CD4-positive, alpha-beta T cell treated with Interleukin-12 subunit alpha and Interleukin-12 subunit beta, for 1 hour (primary cell): ENCODE measurements at regions not wholly inside any gene's neighbourhood (a gene's known extent, or its start where the extent isn't known, plus 50 kb on each side); places are given as distances from the start of the nearest gene placed in this dataset.

ENCODE experiments used
- DNase-seq: peaks from one replicate; pipeline ENCODE4 v3.0.0-alpha.2; 2020

DNA sequence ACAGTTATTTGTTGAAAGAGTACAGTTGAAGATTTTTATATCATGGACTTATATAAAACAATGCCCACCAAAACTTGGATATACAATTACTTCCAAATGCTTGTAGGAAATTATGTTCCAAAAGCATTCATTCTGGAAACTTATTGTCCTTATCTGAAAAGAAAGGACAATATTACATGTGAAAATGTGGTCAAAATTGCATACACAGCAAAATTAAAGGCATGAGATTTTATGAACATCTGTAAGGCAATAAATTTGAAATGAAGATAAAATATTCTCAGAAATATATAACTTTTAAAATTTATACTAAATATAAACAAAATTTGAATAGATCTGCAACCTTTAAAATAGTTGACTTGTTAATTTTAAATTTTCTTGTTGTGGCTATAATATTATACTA lies 1173.8 kb downstream of the NLGN4X start:
- DNase-seq, result no peak

DNA sequence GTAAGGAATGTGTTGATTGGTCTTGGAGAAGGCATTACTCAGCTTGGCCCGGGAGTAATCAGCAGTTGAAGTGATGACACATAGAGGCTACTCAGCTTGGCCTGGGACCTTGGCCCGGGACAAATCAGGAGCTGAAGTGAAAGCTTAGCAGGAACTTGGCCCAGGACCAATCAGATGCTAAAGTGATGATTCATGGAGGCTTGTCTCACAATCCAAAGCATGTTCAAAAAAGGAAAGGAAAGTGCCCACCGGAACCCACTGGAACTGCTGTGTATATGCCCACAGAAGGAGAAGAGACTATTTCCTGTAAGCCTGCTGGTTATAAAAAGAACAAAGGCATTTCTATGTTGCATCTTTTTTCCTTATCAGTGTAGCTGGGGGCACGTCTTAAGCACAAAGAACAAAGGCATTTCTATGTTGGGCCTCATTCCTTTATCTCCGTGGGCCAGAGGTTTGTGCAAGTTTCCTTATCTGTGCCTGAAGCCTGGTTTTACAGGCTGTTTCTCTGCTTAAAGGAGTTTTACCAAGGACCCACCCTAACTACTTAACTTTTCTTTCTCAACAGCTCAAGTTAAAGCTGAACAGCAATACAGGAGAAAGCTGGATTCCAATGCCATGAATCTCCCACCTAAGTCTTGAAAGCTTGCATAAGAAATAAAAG lies 1176.7 kb downstream of the NLGN4X start:
- no peak for DNase-seq

DNA sequence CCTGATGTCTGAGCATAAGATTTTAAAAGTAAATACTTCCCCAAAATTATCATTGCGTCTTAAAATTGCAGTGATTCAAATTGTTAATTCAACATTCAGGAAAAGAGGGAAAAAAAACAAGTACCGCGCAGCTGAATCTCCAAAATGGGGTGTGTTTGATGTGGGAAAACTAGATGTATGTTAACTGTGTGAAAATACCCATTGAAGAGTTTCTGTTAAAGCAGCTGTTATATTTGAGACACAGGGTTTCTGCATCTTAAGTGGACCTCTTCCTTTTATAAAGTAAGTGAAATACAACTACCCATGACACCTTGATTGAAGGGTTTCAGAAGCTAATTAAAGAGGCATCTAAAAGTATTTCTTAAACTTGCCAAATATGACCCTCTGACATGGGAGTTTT lies 1186.1 kb downstream of the NLGN4X start:
- DNase-seq, result no peak

DNA sequence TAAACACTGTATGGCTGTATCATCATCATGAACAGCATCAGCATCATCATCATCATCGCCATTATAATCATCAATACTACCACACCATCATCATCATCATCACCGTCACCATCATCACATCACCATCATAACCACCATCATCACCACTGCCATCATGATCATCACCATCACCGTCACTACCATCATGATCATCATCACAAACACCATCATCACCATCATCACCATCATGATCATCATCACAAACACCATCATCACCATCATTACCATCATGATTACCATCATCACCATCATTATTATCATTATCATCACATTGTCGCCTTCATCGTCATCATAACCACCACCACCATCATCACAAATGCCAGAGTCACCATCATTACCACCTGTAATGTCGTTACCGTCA lies 1196.9 kb downstream of the NLGN4X start:
- no peak for DNase-seq

DNA sequence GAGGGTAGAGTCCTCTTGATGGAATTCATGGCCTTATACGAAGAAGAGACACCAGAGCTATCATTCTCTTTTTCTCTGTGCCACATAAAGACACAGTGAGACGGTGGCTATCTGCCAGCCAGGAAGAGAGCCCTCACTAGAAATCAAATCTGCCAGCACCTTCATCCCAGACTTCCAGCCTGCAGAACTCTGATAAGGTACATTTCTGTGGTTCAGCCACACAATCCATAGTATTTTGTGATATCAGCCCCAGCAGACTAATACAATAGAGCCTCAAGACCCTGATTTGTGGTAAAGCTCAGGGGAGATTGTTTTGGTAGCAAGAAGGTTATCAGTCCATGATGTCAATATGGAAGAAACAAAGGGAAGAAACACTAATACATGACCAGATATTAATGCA lies 1213.2 kb downstream of the NLGN4X start:
- no peak for DNase-seq

DNA sequence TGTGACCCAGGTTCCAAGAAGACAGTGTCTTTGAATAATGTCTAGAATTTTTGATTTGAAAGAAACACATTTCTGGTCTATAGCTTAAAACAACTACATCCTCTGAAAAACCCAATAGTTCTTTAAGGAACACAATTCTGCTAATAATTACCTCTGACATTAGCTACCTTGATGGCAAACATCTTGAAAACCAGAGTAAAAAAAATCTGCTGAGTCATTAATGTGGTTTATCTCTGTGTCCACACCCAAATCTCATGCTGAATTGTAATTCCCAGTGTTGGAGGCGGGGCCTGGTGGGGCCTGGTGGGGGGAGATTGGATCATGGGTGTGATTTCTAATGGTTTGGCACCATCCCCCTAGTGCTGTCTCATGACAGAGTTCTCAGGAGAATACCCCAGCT lies 1233.8 kb downstream of the NLGN4X start:
- DNase-seq, result no peak

DNA sequence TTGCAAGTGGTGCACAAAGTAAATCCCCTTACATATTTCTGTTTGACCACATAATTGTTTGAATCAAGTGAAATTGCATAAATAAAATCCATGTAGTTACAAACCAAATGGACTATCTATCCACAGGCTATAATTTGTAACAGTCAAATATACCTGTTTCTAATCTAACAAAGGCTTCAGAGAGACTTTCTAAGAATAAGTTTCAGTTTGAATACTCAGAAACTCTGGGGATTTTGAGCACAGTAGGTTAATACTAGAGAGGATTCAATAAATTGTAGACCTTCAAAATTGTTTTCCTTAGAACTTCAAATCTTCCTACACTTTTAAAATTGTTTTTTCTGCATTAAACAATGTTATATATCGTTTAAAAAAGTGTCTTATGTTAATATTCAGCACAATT lies 1250.1 kb downstream of the NLGN4X start:
- no peak for DNase-seq

DNA sequence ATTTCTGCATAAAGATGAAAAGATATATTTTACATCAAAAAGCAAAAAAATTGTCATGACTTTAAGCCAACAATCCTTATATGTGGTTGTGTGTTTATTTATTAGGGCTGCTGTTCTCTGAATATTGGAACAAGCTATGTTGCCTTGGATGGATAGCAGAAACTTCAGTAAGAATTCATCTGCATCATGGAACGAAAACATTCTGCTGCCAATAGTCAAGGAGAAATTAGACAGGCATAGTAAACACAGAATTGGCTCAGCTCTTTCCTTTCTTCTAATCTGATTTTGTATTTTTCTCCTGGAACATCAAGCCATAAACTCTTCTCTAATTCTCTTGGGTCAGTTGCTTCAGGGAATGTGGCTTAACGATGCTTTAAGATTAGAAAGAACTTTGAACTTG lies 1257.0 kb downstream of the NLGN4X start:
- DNase-seq, result no peak

DNA sequence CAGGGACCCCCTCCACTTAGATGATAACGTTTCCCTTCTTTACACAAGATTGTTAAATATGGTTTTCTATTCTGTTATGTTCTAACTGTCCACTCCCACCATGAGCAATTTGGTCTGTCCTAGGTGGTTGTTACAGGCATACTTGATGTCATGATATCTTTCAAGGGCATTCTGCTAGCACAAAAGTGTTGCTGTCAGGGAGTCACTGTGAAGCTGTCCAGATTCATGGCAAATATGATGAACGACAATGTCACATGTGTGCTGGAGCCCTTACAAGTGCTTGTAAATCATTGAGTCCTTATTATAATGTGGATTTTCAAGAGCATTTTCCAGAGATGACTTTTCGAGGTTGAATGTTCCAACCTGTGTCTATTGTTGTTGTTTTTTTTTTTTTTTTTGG lies 1250.7 kb upstream of the PRKX start:
- DNase-seq, result no peak

DNA sequence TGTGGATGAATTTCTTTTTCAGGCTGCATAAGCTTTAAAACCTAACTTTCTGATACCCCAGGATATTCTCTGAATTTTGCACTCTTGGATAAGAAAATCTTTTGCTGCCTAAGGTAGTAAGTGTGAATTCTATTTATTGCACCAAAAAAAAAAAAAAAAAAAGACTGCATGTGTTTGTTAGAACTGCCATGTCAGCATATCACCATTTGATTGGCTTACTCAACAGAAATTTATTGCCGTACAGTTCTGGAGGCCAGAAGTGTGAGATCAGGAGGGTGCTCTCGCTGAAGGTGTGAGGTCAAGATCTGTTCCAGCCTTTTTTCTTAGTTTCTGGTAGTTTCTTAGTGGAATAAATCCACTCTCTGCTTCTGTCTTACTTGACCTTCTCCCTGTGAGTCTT lies 1250.0 kb upstream of the PRKX start:
- no peak for DNase-seq

DNA sequence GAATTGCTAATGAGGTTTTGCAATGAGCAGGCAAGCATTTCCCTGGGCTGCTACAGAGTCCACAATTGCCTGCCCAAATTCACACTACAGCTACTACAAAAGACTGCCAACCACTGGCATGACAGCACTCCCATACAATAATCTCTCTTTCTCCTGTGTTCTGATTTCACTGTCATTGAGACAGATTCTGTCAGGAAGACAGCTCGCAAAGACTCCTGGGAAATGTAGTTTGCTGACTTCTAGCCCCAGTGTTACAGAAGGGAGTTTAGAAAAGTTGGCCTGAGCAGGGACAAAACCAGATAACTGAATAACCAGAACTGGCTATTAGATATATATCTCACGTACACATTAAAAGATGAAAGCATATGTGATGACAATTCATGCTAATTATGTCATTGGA lies 1231.3 kb upstream of the PRKX start:
- no peak for DNase-seq

DNA sequence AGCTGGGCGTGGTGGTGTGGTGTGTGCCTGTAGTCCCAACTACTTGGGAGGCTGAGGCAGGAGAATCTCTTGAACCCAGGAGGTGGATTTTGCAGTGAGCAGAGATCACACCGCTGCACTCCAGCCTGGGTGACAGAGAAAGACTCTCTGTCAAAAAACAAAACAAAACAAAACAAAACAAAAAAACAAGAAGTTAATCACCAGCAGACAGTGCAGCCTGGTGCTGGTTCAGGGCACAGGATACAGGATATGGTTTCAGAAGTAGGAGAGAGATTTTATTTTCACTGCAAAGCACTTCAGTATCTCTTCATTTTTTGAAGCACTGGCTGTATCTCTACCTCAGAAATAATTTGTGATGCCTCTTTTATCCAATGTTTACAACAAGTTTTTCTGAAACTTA lies 1222.9 kb upstream of the PRKX start:
- DNase-seq, result no peak

DNA sequence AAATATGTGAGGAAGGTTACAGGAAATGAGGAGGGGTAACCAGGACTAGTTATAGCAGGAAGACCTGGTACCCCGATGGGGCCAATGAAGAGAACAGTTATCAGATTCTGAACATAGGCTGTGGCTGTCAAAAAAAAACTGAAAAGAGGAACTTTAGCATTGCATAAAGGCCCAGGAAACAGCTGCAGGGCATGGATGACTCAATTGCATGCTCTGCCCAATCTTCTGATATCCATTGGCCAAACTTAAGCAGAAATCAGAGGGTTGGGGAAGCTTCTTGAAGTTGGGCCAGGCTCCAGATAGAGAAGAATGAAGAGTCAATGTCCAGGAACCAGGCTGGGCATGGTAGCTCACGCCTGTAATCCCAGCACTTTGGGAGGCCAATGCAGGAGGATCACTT lies 1222.4 kb upstream of the PRKX start:
- no peak for DNase-seq

DNA sequence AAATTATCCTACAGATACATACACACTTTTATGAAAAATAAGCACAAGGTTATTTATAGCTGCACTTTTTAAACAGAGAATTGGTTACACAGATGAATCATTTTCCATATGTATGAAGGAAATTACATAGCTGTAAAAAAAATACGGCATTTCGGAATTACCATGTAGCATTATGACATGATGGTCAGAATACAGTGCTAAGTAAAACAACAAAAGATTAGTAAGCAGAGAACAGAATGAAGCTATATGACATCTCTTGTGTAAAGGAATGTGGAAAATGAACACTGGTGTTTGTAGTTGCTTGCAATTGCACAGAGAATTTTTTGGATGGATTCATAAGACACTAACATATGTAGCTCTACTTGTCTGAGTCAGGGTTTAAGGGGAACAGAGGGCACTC lies 1222.0 kb upstream of the PRKX start:
- DNase-seq, result no peak

DNA sequence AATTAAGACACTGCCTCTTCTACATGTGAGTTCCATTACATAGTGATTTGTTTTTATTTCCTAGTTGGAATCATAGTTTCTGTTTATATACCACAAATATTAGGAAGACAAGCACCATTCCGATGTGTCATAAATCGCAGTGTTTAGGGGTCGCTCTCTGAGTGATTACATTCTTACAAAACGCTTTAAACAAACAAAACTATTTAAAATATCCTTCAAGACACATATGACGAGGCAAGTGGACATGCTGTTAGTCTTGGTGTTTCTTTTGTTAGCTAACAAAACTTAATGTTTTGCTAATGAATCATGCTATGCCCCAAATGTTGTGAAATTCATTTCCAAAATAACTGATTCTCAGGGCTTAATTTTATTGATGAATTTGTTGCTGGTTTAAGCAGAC lies 1219.3 kb upstream of the PRKX start:
- no peak for DNase-seq

DNA sequence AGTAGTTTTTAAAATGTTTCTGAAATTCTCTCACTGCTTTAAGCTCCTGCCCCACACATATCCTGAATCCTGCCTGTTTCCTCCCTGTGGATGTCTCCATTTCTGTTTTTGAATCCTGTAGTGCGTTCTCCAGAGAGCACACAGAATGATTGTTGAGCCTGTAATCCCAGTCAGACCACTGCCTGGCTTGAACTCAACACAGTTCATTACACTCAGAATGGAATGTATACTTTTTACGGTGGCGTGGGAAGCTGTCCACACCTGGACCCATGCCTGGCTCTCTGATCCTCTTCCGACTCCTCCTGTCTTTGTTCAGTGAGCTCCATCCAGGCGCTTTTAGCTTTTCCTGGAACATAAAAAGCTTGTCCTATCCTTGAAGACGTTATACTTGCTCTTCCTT lies 1217.0 kb upstream of the PRKX start:
- DNase-seq, result no peak

DNA sequence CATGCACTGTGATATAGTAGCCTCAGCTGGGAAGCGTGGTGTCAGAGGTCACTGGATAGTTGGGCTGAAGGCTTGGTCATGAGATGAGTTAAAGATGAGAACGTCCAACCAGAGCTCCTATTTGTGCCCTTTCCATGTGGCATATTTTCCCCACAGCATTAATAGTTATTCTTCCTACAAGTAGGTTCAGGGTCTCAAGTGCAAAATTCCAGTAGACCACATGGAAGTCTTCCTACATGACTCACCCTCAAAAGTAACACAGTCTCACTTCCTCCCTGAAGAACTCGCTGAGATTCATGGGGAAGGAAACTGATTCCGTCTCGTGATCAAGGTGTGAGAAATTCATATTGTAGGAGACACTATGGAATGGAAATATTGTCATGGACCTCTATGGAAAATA lies 1212.5 kb upstream of the PRKX start:
- no peak for DNase-seq

DNA sequence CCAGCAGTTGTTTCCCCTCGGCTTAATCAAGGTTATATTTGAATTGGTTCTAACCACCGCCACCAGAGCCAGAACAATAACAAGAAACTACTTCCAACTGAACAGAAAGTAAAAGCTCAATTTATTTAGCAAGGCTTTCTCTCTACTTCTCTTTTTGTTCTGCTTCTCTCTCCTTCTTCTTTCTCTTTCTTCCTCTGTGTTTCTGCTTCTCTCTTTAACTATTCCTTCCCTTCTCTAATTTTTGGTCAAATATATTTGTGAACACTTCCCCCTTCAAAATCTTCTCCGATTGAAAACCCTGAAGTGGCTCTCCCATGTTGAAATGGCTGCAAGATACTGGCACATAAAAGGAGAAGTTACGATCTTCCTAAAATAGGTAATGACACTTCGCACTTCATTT lies 1195.9 kb upstream of the PRKX start:
- no peak for DNase-seq

DNA sequence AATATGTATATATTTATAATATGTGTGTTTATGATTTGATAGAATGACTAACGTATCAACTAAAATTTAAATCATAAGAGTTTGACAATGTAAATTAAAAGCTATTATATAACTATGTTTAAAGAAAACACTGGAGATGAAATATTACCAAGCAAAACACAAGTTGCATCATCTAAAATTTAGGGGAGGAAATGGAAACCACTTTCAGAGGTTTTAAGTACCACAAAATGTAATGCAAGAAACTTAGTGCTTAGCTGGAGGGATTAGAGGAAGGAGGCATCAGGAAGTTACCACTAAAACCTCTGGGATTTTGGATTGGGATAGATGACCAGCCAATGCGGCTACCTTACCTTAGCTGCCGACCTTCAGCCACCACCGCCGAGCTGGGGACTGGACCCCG lies 1192.1 kb upstream of the PRKX start:
- no peak for DNase-seq

DNA sequence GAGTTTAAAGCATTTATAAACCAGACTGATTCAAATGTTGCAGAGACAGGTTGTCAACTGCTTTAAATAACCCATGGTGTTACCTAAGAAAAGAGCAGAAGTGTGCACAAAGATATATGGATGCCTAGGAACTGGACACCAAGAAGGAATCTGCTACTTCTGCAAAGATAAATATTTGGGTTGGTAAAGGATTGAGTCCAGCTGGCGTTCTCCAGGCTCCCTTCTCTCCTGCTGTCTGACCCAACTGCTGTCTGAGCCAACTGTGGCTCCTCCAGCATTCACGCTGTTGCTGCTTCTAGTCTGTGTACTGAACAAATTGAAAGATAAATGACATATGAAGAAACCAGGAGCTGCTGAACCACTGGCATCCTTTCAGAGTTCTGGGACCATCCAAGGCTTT lies 1167.8 kb upstream of the PRKX start:
- no peak for DNase-seq

DNA sequence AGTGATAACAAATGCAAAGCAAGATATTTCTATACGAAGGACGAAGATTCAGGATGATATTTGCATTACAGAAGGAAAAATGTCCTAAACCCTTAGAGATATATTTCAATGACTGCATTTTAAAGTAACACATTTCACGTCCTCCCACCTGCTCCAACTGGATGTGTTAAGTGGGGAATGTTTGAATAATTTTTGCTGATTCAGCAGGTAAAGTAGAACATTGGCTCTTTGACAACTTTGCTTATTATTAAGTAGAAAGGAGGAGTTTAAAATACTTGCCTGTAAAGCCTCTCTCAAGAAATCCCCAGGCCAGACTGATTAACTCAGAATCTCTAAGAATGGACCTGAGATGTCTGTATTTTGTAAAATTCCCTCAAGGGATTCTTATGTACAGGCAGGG lies 1165.2 kb upstream of the PRKX start:
- DNase-seq, result no peak

DNA sequence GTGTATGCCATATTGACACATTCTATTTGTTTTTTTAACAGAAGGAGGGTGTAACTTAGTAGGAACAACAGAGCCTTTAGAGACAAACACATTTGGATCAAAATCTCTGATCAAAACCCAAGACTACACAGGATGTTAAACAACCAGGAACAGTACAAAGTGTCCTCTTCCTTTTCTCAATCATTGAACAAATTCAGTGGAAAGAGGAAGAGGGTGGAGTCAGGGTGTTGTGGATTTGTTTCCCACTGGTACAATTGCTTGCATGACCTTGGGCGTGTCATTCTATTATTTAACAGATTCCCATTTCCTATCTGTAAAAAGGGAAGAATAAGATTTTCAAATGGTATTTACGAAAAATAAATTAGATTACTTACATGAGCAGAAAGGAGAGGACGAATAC lies 1162.8 kb upstream of the PRKX start:
- DNase-seq, result no peak

DNA sequence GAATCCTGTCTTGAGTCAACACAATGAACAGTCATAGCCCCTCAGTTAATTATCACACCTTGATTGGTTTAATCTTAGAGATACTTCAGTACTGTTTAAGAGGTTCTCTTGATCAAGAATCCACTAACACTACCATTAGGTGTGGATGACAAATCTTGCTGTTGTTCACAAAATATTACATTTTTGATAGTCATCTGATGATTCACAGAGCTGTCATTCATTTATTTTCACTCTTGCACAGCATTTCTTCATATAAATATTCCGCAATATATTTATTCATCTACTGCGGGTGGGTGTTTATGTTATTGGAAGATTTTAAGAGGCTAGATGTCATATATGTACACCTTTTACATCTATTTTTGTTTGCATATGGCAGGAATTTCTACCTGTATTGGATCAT lies 1138.1 kb upstream of the PRKX start:
- DNase-seq, result no peak

DNA sequence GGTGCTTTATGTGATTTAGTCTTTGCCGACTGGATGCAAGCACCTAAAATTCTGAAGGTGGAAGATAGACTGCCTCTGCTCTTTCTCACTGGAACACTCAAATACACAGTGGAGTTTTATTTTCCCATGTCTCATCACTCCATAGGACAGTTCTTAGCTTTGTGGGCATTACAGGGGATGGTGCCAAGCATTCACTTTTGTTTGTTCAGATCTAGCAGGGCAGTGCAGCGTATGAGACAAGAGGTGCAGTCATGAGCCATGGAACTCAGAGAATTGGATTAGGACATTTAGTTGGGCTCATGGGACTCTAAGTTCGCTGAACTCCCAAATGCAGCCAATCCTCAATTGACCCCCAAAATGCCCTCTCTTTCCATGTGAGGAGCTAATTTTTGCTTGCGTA lies 1136.9 kb upstream of the PRKX start:
- DNase-seq, result no peak

DNA sequence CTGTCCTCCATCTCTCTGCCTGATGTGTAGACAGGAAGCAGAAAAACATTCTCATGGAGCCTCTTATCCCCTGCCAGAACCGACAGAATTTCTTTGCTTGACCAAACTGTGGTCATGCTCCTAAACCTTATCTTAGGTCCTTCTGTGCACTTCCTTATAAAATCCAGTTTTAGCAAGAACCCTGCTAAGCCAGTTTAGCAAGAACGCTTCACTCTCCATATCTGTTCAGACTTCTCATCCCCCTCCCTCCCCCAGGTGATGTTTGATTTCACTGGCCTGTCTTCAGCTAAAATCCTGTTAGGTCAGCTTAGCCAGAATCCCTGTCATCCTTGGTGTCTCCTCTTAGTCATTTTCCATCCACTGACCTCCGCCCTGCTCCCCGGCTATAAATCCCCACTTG lies 1130.9 kb upstream of the PRKX start:
- no peak for DNase-seq

DNA sequence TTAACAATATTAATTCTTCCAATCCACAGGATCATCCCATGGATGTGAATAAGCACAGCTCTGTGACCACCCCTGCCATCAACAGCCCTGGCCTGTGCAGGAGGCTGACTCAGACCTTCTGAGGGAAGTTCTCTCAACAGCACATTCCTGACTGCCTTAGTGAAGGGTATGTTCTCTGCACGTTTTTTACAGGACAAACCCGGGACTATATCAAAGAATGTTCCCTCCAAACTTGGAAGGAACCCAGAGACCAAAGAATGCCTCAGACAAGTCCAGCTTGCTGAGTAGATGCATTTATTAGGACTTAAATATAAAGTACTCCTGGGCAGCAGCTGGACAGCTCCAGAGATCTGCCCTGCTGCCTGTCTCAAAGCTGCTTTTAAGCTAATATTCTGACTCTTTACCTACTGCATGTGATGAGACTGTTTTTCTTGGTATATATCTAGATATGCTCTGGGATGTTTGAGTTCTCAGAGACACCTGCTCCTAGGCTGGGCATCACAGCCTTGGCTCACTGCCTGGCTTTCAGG lies 1127.8 kb upstream of the PRKX start:
- no peak for DNase-seq
